Activated CD8-positive, alpha-beta memory T cell treated with anti-CD3 and anti-CD28 coated beads, Interleukin-2, amount 10 ng/mL, durations not matched to agents 7 days and 5 days (primary cell): ENCODE measurements at regions not wholly inside any gene's neighbourhood (a gene's known extent, or its start where the extent isn't known, plus 50 kb on each side); places are given as distances from the start of the nearest gene placed in this dataset.

ENCODE experiments used
- ATAC-seq: fragments of 150-1000 bp; cut with Tn5 transposase; one replicate; pipeline ENCODE4 v1.10.0; 2021; ENCODE audit warnings: moderate library complexity
- CTCF ChIA-PET: fragments of 350-600 bp; sonication (Branson Sonifier 250); formaldehyde crosslinking; loops from one replicate; lab custom pipeline; 2021; ENCODE audit warnings: antibody characterized with exemption; lab: Charles Lee
- DNase-seq: peaks from one replicate; pipeline ENCODE4 v3.0.0-alpha.2; 2020
- H3K27ac Mint-ChIP-seq: one replicate; pipeline ENCODE4 v1.8.0; 2021; ENCODE audit warnings: mild to moderate bottlenecking, mixed read lengths
- H3K27me3 Mint-ChIP-seq: one replicate; pipeline ENCODE4 v1.8.0; 2021; ENCODE audit warnings: mixed read lengths
- H3K36me3 Mint-ChIP-seq: one replicate; pipeline ENCODE4 v1.8.0; 2021; ENCODE audit warnings: mild to moderate bottlenecking, mixed read lengths
- H3K4me1 Mint-ChIP-seq: one replicate; pipeline ENCODE4 v1.8.0; 2021; ENCODE audit warnings: mixed read lengths
- H3K4me3 Mint-ChIP-seq: one replicate; pipeline ENCODE4 v1.8.0; 2021; ENCODE audit warnings: mild to moderate bottlenecking, moderate library complexity, mixed read lengths
- H3K9me3 Mint-ChIP-seq: one replicate; pipeline ENCODE4 v1.8.0; 2022; ENCODE audit warnings: low read depth, mixed read lengths

GRCh38 chr17:73976147-73976546, 227.3 kb upstream of the RPL38 start:
- DNase-seq (no peak), ATAC-seq (no peak)
- CTCF ChIA-PET: no interaction called here
- H3K27ac Mint-ChIP-seq: no peak overlapping the region
- H3K4me3 Mint-ChIP-seq: no peak overlapping the region
- no peaks in the 10 kb centered on the region for H3K9me3 Mint-ChIP-seq
- no peaks in the 10 kb centered on the region for H3K36me3 Mint-ChIP-seq
- H3K4me1 Mint-ChIP-seq: no peaks in the 10 kb centered on the region
- peaks cover 9% of the 10 kb centered on the region for H3K27me3 Mint-ChIP-seq

GRCh38 chr17:73976676-73977521, 226.6 kb upstream of the RPL38 start:
- no peak for ATAC-seq
- no peak for DNase-seq
- Mint-ChIP-seq H3K36me3 (no peaks in the 10 kb centered on the region), H3K4me3 (no peak overlapping the region), H3K4me1 (no peaks in the 10 kb centered on the region), H3K9me3 (no peaks in the 10 kb centered on the region), H3K27ac (no peak overlapping the region), H3K27me3 (peaks cover 8% of the 10 kb centered on the region)
- CTCF ChIA-PET: no interaction called here

DNA sequence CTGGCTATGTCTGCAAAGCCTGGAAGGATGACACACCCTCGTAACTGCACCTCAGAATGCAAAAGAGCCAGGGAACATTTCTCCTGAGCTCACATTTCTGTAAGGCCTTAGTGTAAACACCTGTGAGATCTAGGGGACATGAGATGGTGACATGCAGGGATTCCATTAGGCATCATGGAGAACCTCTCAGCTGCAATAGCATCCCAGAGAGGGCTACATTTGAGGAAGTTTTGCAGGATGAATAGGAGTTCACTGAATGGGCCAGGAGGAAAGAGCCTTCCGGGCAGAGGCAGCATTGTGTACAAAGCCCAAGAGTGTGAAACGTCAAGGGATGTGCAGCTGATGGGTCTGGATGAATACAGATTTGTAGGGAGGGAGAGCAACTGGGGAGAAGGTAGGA, 223.0 kb upstream of the RPL38 start:
- CTCF ChIA-PET: no interaction called here
- Mint-ChIP-seq H3K4me3 (no peak overlapping the region), H3K36me3 (no peaks in the 10 kb centered on the region), H3K9me3 (no peaks in the 10 kb centered on the region), H3K27me3 (peaks cover 13% of the 10 kb centered on the region), H3K4me1 (peaks cover 2% of the 10 kb centered on the region), H3K27ac (no peak overlapping the region)
- DNase-seq (no peak), ATAC-seq (no peak)

GRCh38 chr17:73982871-73983270, 220.6 kb upstream of the RPL38 start:
- CTCF ChIA-PET: no interaction called here
- ATAC-seq (no peak), DNase-seq (no peak)
- Mint-ChIP-seq H3K27ac (no peak overlapping the region), H3K9me3 (no peaks in the 10 kb centered on the region), H3K36me3 (no peaks in the 10 kb centered on the region), H3K4me3 (no peak overlapping the region), H3K27me3 (peaks cover 13% of the 10 kb centered on the region), H3K4me1 (peaks cover 2% of the 10 kb centered on the region)

- no peak overlapping the region for H3K27ac Mint-ChIP-seq
- DNase-seq: no peak
- no peaks in the 10 kb centered on the region for H3K36me3 Mint-ChIP-seq
- H3K4me3 Mint-ChIP-seq: no peak overlapping the region
- CTCF ChIA-PET: interaction anchor here (0.6 kb wide), 1 partner anchor 23 kb away, joined by 3 read pairs; no protein-coding TSS in a partner anchor
- H3K27me3 Mint-ChIP-seq: peaks cover 10% of the 10 kb centered on the region
- no peaks in the 10 kb centered on the region for H3K9me3 Mint-ChIP-seq
- no peak for ATAC-seq
- peaks cover 2% of the 10 kb centered on the region for H3K4me1 Mint-ChIP-seq
Measured at GRCh38 chr17:73983621-73984400, 219.7 kb upstream of the RPL38 start.

DNA sequence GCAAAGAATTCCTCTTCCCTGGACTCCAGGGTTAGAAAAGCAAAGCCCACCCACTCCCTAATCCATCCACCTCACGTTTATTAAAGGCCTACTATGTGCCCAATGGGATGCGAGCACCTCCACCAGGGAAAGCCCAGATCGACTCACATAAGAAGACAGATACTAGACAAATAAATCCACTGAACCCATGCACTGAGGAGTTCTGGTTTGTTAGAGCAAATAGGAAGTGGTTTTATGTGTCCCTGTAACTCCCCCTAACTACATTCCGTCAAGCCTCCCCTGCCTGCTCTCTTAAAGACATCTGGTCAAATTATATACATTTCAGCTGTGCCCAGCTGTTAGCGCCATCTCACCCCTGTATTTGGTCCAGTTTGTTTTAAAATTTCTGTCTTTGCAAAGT, 218.5 kb upstream of the RPL38 start:
- Mint-ChIP-seq H3K9me3 (no peaks in the 10 kb centered on the region), H3K4me1 (peaks cover 2% of the 10 kb centered on the region), H3K36me3 (no peaks in the 10 kb centered on the region), H3K4me3 (no peak overlapping the region), H3K27ac (no peak overlapping the region), H3K27me3 (peaks cover 10% of the 10 kb centered on the region)
- CTCF ChIA-PET: no interaction called here
- no peak for DNase-seq
- ATAC-seq: no peak

DNA sequence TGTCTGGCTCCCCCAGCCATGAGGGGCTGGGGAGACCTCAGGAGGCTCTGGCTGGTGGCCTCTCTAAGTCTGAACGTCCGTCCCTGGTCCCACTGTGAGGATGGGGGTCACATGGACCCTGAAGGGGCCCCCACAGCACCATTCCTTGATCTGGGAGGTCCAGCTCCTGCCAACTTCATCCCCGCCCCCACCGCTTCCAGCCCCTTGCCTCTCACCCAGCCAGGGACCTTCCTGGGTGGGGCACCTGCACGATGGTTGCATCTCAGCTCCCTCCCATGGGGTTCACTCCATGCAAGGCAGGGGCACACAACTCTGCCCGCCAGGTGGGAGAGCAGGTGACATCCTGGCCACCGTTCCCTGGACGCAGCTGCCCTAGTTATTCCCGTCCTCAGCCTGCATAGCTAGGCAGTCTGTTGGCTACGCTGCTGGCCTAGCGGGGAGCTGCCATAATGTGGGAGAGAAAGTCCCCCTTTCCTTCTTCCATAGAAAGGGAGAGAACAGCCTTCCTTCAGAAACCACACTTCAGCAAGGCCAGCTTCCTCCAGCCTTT, 217.9 kb upstream of the RPL38 start:
- DNase-seq (no peak), ATAC-seq (no peak)
- no peaks in the 10 kb centered on the region for H3K9me3 Mint-ChIP-seq
- CTCF ChIA-PET: no interaction called here
- peaks cover 2% of the 10 kb centered on the region for H3K4me1 Mint-ChIP-seq
- H3K36me3 Mint-ChIP-seq: no peaks in the 10 kb centered on the region
- H3K27ac Mint-ChIP-seq: no peak overlapping the region
- no peak overlapping the region for H3K4me3 Mint-ChIP-seq
- peaks cover 9% of the 10 kb centered on the region for H3K27me3 Mint-ChIP-seq

DNA sequence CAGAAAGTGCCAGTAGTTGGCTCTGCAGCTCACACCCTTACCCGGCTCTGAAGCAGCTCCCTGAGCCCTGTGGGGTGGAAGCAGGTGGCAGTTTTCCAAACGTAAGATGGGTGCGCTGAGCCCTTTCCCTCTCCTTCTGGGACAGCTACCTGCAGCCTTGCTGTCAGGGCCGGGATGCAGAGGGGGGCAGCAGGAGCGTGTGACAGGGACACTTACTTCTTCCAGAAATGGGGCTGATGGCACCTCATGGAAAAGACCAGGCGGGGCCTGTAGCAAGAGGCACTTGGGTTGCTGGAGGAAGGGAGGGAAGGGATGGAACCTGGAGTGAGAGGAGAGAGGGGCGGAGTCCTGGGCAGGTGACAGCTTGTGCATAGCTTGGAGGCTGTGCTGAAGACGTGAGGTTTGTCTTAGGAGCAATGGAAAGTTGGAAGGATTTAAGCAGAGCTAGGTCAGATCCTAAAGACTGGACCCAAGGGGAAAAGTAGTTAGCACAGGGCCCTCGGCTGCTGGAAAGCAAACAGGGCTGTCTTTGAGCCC, 216.8 kb upstream of the RPL38 start:
- ATAC-seq (no peak), DNase-seq (no peak)
- Mint-ChIP-seq H3K27ac (no peak overlapping the region), H3K4me3 (no peak overlapping the region), H3K36me3 (no peaks in the 10 kb centered on the region), H3K27me3 (peaks cover 6% of the 10 kb centered on the region), H3K4me1 (peaks cover 2% of the 10 kb centered on the region), H3K9me3 (no peaks in the 10 kb centered on the region)
- CTCF ChIA-PET: no interaction called here

- ATAC-seq (no peak), DNase-seq (no peak)
- Mint-ChIP-seq H3K36me3 (no peaks in the 10 kb centered on the region), H3K27me3 (peaks cover 6% of the 10 kb centered on the region), H3K27ac (no peak overlapping the region), H3K4me1 (peaks cover 2% of the 10 kb centered on the region), H3K4me3 (no peak overlapping the region), H3K9me3 (no peaks in the 10 kb centered on the region)
- CTCF ChIA-PET: no interaction called here
Measured at GRCh38 chr17:73987395-73987794, 216.1 kb upstream of the RPL38 start.

DNA sequence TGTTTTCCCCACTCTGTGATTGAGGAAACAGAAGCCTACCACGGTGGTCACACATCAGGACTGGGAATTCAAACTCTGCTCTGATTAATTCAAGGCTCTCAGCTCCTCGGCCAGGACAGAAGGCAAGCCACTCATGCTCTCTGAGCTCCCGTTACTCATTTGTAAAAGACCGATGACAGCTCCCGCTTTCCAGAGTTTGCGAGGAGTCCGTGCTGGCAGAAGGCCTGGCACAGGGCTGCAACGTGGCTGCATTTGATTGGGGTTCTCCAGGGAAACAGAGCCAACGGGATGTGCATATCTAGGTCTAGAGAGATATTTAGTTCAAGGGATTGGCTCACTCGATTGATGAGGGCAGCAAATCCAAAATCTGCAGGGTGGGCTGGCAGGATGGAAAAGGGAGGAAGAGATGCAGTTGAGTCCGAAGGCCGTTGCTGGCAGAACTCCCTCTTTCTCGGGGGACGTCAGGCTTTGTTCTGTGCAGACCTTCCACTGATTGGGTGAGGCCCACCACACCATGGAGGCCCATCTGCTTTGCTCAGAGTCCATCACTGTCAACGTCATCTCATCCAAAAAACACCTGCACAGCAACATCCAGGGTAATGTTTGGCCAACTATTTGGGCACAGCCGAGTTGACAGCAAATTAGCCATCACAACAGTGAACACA, 215.5 kb upstream of the RPL38 start:
- ATAC-seq (no peak), DNase-seq (no peak)
- H3K4me3 Mint-ChIP-seq: no peak overlapping the region
- H3K27ac Mint-ChIP-seq: no peak overlapping the region
- no peaks in the 10 kb centered on the region for H3K36me3 Mint-ChIP-seq
- CTCF ChIA-PET: no interaction called here
- no peaks in the 10 kb centered on the region for H3K9me3 Mint-ChIP-seq
- peaks cover 2% of the 10 kb centered on the region for H3K27me3 Mint-ChIP-seq
- no peaks in the 10 kb centered on the region for H3K4me1 Mint-ChIP-seq

GRCh38 chr17:73989671-73990070, 213.8 kb upstream of the RPL38 start:
- Mint-ChIP-seq H3K9me3 (no peaks in the 10 kb centered on the region), H3K27ac (no peak overlapping the region), H3K36me3 (no peaks in the 10 kb centered on the region), H3K27me3 (no peaks in the 10 kb centered on the region), H3K4me1 (no peaks in the 10 kb centered on the region), H3K4me3 (no peak overlapping the region)
- CTCF ChIA-PET: no interaction called here
- ATAC-seq: no peak
- no peak for DNase-seq

DNA sequence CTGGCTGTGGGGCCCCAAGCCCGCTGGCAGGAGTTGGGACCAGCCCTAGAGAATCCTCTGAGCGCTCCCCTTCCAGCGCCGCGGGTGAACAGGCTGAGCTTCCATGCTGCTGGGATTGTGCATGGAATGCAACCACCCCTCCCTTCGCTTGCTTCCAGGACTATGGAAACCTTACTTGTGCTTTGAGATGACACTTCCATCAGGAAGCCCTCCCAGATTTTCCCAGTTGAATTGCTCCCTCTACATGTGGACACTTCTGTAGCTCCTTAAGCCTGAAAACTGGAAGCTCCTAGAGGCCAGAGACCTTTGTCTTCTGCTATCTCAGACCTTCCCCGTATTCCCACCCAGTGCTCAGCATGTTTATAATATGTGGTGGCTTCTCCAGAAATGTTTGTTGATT, 213.2 kb upstream of the RPL38 start:
- no peaks in the 10 kb centered on the region for H3K27me3 Mint-ChIP-seq
- H3K36me3 Mint-ChIP-seq: no peaks in the 10 kb centered on the region
- H3K27ac Mint-ChIP-seq: no peak overlapping the region
- no peak for DNase-seq
- no peak overlapping the region for H3K4me3 Mint-ChIP-seq
- no peaks in the 10 kb centered on the region for H3K9me3 Mint-ChIP-seq
- no peak for ATAC-seq
- H3K4me1 Mint-ChIP-seq: no peaks in the 10 kb centered on the region
- CTCF ChIA-PET: no interaction called here

GRCh38 chr17:73991260-73991659, 212.2 kb upstream of the RPL38 start:
- CTCF ChIA-PET: no interaction called here
- Mint-ChIP-seq H3K27me3 (no peaks in the 10 kb centered on the region), H3K9me3 (no peaks in the 10 kb centered on the region)

More at GRCh38 chr17:73991260-73991659, 212.2 kb upstream of the RPL38 start:
- no peaks in the 10 kb centered on the region for H3K4me1 Mint-ChIP-seq
- no peak for DNase-seq
- no peak overlapping the region for H3K27ac Mint-ChIP-seq
- no peaks in the 10 kb centered on the region for H3K36me3 Mint-ChIP-seq
- H3K4me3 Mint-ChIP-seq: no peak overlapping the region
- no peak for ATAC-seq
